HEK293 (cell line): ENCODE measurements at regions not wholly inside any gene's neighbourhood (a gene's known extent, or its start where the extent isn't known, plus 50 kb on each side); places are given as distances from the start of the nearest gene placed in this dataset.

Experiments used
- CTCF ChIA-PET: fragments of 350-600 bp; formaldehyde crosslinking; extraction: SDS; loops from one replicate; lab custom pipeline; 2021; ENCODE audit warnings: antibody characterized with exemption; lab: Yijun Ruan, JAX
- POLR2A ChIA-PET: fragments of 300-600 bp; formaldehyde crosslinking; extraction: SDS; loops from one replicate; lab custom pipeline; 2020; ENCODE audit warnings: antibody characterized with exemption, inconsistent platforms; lab: Yijun Ruan, JAX
- H3K27ac ChIP-seq: fragments of 200-500 bp; sonication (Bioruptor generic); 2 replicates; pipeline ENCODE4 v1.5.1; 2014; ENCODE audit warnings: low read depth, low read length, control low read depth, inconsistent platforms; ENCODE audit errors: extremely low read depth
- H3K36me3 ChIP-seq, 2 experiments: fragments of 200-500 bp in 1 of 2; sonication (Bioruptor generic) in 1 of 2; 1 replicate in 1 of 2; 2 replicates in 1 of 2; pipeline ENCODE4 v1.5.1; 2014 to 2017; ENCODE audit warnings: inconsistent platforms in 2 of 2, low read length in 2 of 2; ENCODE audit not compliant: control insufficient read depth in 2 of 2, insufficient read depth in 1 of 2
- H3K4me1 ChIP-seq: fragments of 200-500 bp; sonication (Bioruptor generic); 2 replicates; pipeline ENCODE4 v1.5.1; 2014; ENCODE audit warnings: mild to moderate bottlenecking, low read length, inconsistent platforms; ENCODE audit not compliant: control insufficient read depth, insufficient read depth
- H3K4me3 ChIP-seq: 2 replicates; pipeline ENCODE4 v1.5.1; 2011; ENCODE audit warnings: low read depth, mild to moderate bottlenecking, control low read depth, low read length, moderate library complexity
- H3K9me3 ChIP-seq: fragments of 200-500 bp; sonication (Bioruptor generic); 2 replicates; pipeline ENCODE4 v1.5.1; 2014; ENCODE audit warnings: low read depth, low read length, inconsistent platforms; ENCODE audit not compliant: control insufficient read depth, insufficient read depth
- GLIS2 ChIP-seq: fragments of 450-650 bp; formaldehyde crosslinking; IDR thresholded peaks from 2 replicates; pipeline ENCODE4 v1.5.1; 2016; ENCODE audit warnings: missing biosample characterization, missing genetic modification characterization
- IKZF3 ChIP-seq: fragments of 450-650 bp; IDR thresholded peaks from 2 replicates; pipeline ENCODE4 v1.5.0; 2018; ENCODE audit warnings: missing biosample characterization, mild to moderate bottlenecking, missing genetic modification characterization, moderate library complexity
- PRDM1 ChIP-seq: fragments of 450-650 bp; formaldehyde crosslinking; IDR thresholded peaks from 2 replicates; pipeline ENCODE4; 2016; ENCODE audit warnings: missing biosample characterization, missing genetic modification characterization
- SETDB1 ChIP-seq: IDR thresholded peaks from one replicate; pipeline ENCODE4 v1.6.1; 2017; ENCODE audit warnings: mild to moderate bottlenecking, low read length, moderate library complexity, mixed read lengths; ENCODE audit not compliant: insufficient read length
- SP2 ChIP-seq: fragments of 450-650 bp; formaldehyde crosslinking; IDR thresholded peaks from 2 replicates; pipeline ENCODE4 v1.5.1; 2016; ENCODE audit warnings: missing biosample characterization, missing genetic modification characterization
- TRIM28 ChIP-seq: IDR thresholded peaks from 2 replicates; pipeline ENCODE4 v1.6.1; 2011; ENCODE audit warnings: low read length, control low read depth, borderline replicate concordance
- ZBTB1 ChIP-seq: fragments of 450-650 bp; formaldehyde crosslinking; IDR thresholded peaks from 2 replicates; pipeline ENCODE4 v1.5.1; 2016; ENCODE audit warnings: missing biosample characterization, missing genetic modification characterization
- ZBTB7A ChIP-seq: fragments of 450-650 bp; formaldehyde crosslinking; IDR thresholded peaks from 2 replicates; pipeline ENCODE4 v1.5.1; 2016; ENCODE audit warnings: low read depth, missing biosample characterization, missing genetic modification characterization
- ZNF112 ChIP-seq: fragments of 450-650 bp; formaldehyde crosslinking; IDR thresholded peaks from 2 replicates; pipeline ENCODE4 v1.5.0; 2017; ENCODE audit warnings: missing biosample characterization, missing genetic modification characterization
- ZNF140 ChIP-seq: fragments of 450-650 bp; formaldehyde crosslinking; IDR thresholded peaks from 2 replicates; pipeline ENCODE4 v1.5.1; 2016; ENCODE audit warnings: missing biosample characterization, missing genetic modification characterization
- ZNF146 ChIP-seq: fragments of 450-650 bp; formaldehyde crosslinking; IDR thresholded peaks from 2 replicates; pipeline ENCODE4 v1.5.1; 2016; ENCODE audit warnings: missing biosample characterization, missing genetic modification characterization
- ZNF169 ChIP-seq: fragments of 450-650 bp; formaldehyde crosslinking; IDR thresholded peaks from 2 replicates; pipeline ENCODE4 v1.5.1; 2016; ENCODE audit warnings: missing biosample characterization, missing genetic modification characterization
- ZNF175 ChIP-seq: fragments of 450-650 bp; formaldehyde crosslinking; IDR thresholded peaks from 2 replicates; pipeline ENCODE4 v1.5.1; 2016; ENCODE audit warnings: missing biosample characterization, missing genetic modification characterization
- ZNF214 ChIP-seq: fragments of 450-650 bp; formaldehyde crosslinking; IDR thresholded peaks from 2 replicates; pipeline ENCODE4 v1.5.1; 2017; ENCODE audit warnings: missing biosample characterization, mild to moderate bottlenecking, missing genetic modification characterization, borderline replicate concordance
- ZNF221 ChIP-seq: fragments of 450-650 bp; formaldehyde crosslinking; IDR thresholded peaks from 2 replicates; pipeline ENCODE4 v1.5.1; 2017; ENCODE audit warnings: missing biosample characterization, missing genetic modification characterization, borderline replicate concordance
- ZNF366 ChIP-seq: fragments of 450-650 bp; formaldehyde crosslinking; conservative IDR thresholded peaks from 2 replicates; pipeline ENCODE4 v1.5.1; 2016; ENCODE audit warnings: missing biosample characterization, missing genetic modification characterization
- ZNF529 ChIP-seq: fragments of 450-650 bp; formaldehyde crosslinking; IDR thresholded peaks from 2 replicates; pipeline ENCODE4 v1.5.1; 2017; ENCODE audit warnings: missing genetic modification characterization, missing biosample characterization; ENCODE audit not compliant: insufficient replicate concordance
- ZNF548 ChIP-seq: fragments of 450-650 bp; formaldehyde crosslinking; IDR thresholded peaks from 2 replicates; pipeline ENCODE4 v1.5.1; 2016; ENCODE audit warnings: missing biosample characterization, missing genetic modification characterization
- ZNF560 ChIP-seq: fragments of 450-650 bp; formaldehyde crosslinking; IDR thresholded peaks from 2 replicates; pipeline ENCODE4 v1.5.1; 2017; ENCODE audit warnings: missing biosample characterization, missing genetic modification characterization, borderline replicate concordance
- ZNF571 ChIP-seq: fragments of 450-650 bp; formaldehyde crosslinking; IDR thresholded peaks from 2 replicates; pipeline ENCODE4 v1.5.0; 2017; ENCODE audit warnings: missing biosample characterization, missing genetic modification characterization
- ZNF585B ChIP-seq: fragments of 450-650 bp; formaldehyde crosslinking; IDR thresholded peaks from 2 replicates; pipeline ENCODE4 v1.5.1; 2016; ENCODE audit warnings: missing biosample characterization, missing genetic modification characterization
- TF ChIP-seq, protein P1 (sequence below): fragments of 450-650 bp; formaldehyde crosslinking; IDR thresholded peaks from 2 replicates; pipeline ENCODE4 v1.5.1; 2017; ENCODE audit warnings: missing biosample characterization, missing genetic modification characterization
- TF ChIP-seq, protein P2 (sequence below): fragments of 450-650 bp; formaldehyde crosslinking; IDR thresholded peaks from 2 replicates; pipeline ENCODE4 v1.5.1; 2016; ENCODE audit warnings: missing biosample characterization, missing genetic modification characterization

DNA sequence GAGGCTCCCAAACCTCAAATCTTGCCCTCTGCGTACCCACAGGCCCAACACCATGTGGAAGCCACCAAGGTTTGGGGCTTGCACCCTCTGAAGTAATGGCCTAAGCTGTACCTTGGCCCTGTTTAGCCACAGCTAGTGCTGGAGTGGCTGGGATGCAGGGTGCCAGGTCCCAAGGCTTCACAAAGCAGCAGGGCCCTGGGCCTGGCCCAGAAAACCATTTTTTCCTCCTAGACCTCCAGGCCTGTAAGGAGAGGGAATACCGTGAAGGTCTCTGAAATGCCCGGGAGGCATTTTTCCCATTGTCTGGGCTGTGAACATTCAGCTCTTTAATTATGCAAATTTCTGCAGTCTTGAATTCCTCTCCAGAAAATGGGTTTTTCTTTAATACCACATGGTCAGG, 223.7 kb upstream of the CCN2 start:
- POLR2A ChIA-PET, result no interaction called here
- Histone ChIP-seq H3K9me3 (peaks cover 2% of the 10 kb centered on the region; the same call in 1 of the 2 replicates), H3K4me1 (no peaks in the 10 kb centered on the region), H3K4me3 (no peak overlapping the region), H3K27ac (no peak overlapping the region), H3K36me3 (no peaks in the 10 kb centered on the region)
- TF ChIP-seq ZNF585B (tag by site-specific recombination) (peak; percentile 95), SETDB1 (peak; percentile 93), ZNF221 (no peak), TRIM28 (peak; percentile 92), GLIS2 (no peak)
- TF ChIP-seq, protein P1, sequence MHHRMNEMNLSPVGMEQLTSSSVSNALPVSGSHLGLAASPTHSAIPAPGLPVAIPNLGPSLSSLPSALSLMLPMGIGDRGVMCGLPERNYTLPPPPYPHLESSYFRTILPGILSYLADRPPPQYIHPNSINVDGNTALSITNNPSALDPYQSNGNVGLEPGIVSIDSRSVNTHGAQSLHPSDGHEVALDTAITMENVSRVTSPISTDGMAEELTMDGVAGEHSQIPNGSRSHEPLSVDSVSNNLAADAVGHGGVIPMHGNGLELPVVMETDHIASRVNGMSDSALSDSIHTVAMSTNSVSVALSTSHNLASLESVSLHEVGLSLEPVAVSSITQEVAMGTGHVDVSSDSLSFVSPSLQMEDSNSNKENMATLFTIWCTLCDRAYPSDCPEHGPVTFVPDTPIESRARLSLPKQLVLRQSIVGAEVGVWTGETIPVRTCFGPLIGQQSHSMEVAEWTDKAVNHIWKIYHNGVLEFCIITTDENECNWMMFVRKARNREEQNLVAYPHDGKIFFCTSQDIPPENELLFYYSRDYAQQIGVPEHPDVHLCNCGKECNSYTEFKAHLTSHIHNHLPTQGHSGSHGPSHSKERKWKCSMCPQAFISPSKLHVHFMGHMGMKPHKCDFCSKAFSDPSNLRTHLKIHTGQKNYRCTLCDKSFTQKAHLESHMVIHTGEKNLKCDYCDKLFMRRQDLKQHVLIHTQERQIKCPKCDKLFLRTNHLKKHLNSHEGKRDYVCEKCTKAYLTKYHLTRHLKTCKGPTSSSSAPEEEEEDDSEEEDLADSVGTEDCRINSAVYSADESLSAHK (tag by site-specific recombination), result no peak
- CTCF ChIA-PET, result interaction anchor here (0.6 kb wide), 1 partner anchor 199 kb away, joined by 3 read pairs; no protein-coding TSS in a partner anchor

DNA sequence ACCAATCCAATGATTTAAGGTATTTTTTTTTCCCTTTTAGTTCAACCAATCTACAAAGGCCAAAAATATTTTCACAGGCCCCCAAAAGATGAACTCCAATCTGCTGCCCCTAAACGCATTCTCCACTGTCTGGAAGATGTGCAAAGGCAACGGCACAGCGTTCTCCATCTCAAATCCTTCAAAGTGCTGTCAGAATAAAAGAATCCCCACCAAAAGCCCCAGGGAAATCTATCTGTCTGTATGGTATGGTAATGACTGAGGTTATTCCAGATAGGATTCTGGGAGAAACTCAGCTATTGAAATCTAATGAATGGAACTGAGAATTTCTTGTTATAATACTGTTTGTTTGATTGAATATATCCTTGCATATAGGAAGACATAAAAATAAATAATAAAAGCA, 217.8 kb upstream of the CCN2 start:
- Histone ChIP-seq H3K4me1 (no peaks in the 10 kb centered on the region), H3K27ac (no peak overlapping the region), H3K4me3 (no peak overlapping the region), H3K9me3 (no peaks in the 10 kb centered on the region), H3K36me3 (no peaks in the 10 kb centered on the region)
- ChIA-PET CTCF (interaction anchor here (0.7 to 3.2 kb wide), 2 partner anchors 42 to 245 kb away, joined by 3 to 15 read pairs; no protein-coding TSS in a partner anchor), POLR2A (no interaction called here)
- TF ChIP-seq ZBTB7A (tag by site-specific recombination), result no peak
- no peak for TF ChIP-seq ZBTB1
- TF ChIP-seq ZNF169 (tag by site-specific recombination), result no peak
- TF ChIP-seq ZNF214 (tag by site-specific recombination), result no peak
- no peak for TF ChIP-seq ZNF548 (tag by site-specific recombination)
- TF ChIP-seq ZNF140 (tag by site-specific recombination), result no peak
- TF ChIP-seq ZNF366, result no peak
- TF ChIP-seq, protein P2, sequence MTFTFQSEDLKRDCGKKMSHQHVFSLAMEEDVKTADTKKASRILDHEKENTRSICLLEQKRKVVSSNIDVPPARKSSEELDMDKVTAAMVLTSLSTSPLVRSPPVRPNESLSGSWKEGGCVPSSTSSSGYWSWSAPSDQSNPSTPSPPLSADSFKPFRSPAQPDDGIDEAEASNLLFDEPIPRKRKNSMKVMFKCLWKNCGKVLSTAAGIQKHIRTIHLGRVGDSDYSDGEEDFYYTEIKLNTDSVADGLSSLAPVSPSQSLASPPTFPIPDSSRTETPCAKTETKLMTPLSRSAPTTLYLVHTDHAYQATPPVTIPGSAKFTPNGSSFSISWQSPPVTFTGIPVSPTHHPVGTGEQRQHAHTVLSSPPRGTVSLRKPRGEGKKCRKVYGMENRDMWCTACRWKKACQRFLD, result no peak
- TF ChIP-seq ZNF175 (tag by site-specific recombination), result no peak
- TF ChIP-seq ZNF112 (tag by site-specific recombination), result no peak
- no peak for TF ChIP-seq SP2 (tag by site-specific recombination)
- no peak for TF ChIP-seq IKZF3 (tag by site-specific recombination)
- no peak for TF ChIP-seq ZNF560 (tag by site-specific recombination)
- no peak for TF ChIP-seq PRDM1 (tag by site-specific recombination)
- TF ChIP-seq ZNF146 (tag by site-specific recombination), result no peak
- no peak for TF ChIP-seq ZNF571 (tag by site-specific recombination)
- no peak for TF ChIP-seq ZNF221
- TF ChIP-seq ZNF529 (tag by site-specific recombination), result no peak
